Stimulated activated CD8-positive, alpha-beta memory T cell treated with anti-CD3 and anti-CD28 coated beads, Interleukin-12 subunit alpha, Interleukin-12 subunit beta, amount 100 ng/mL, for 24 hours (primary cell): ENCODE measurements at regions not wholly inside any gene's neighbourhood (a gene's known extent, or its start where the extent isn't known, plus 50 kb on each side); places are given as distances from the start of the nearest gene placed in this dataset.
A peak's percentile ranks its signal among the peaks of the same experiment; 100 is the strongest.

Experiments used
- DNase-seq: peaks from one replicate; pipeline ENCODE4 v3.0.0-alpha.2; 2020; ENCODE audit errors: extremely low read depth

DNA sequence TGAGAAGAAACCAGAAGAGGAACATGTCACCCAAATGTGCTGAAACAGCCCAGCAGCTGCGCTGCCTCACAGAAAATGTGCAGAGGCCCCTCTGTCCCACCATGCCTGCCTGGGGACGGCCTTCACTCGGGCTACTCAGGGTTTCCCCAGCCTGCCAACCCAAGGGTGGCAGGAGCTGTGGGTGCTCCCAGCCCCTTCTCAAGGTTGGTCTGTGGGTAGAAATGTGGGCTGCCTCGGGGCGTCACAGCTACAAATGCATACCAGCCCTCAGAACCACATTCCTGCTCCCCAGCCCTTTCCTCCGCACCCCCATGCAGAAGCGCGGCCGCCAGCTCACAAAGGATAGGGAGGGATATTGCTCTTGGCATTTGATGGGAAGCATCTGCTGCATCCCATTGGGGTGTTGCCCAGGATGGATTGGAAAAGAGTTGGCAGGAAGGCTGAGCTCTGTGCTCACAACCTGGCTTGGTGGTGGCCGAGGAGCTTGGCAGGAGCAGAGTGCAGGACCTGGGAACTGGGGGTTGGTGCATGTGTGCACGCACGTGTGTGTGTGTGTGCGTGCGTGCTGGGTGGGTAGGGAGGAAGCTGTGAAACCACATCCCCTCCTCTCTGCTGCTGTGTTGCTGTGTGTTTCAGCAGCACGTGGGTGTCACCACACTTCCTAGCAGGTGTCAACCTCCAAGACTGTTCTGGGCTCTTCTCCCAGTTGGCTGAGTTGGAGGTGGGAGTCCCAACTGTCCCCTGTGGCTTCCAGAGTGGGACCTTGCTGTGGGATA lies 304.4 kb downstream of the SEC14L1 start:
- DNase-seq: peak; percentile 64

DNA sequence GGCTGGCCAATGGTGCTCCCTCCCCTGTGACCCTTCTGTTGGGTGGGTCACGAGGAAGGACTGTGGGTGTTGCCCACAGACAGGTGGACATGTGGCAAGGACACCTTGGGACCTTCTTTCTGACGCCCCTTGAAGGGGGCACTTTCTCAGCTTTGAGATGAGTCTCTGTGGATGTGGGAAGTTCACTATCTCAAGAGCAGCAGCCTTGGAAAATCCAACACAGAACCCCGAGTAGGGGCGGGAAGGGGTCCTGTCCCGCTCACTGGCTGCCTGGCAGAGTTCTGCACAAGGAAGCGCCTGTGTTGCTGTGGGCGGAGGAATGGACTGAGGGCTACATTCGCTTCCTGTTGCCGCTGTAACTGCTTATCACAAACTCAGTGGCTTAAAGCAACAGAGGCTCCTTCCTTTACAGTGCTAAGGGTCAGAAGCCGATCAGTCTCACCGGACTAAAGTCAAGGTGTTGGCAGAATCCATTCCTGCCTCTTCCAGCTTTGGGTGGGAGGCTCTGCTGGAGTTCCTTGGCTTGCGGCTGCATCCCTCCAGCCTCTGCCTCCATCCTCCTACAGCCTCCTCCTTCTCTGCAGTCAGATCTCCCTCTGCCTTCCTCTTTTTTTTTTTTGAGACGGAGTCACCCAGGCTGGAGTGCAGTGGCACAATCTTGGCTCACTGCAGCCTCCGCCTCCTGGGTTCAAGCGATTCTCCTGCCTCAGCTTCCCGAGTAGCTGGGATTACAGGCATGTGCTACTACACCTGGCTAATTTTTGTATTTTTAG lies 305.2 kb downstream of the SEC14L1 start:
- no peak for DNase-seq

DNA sequence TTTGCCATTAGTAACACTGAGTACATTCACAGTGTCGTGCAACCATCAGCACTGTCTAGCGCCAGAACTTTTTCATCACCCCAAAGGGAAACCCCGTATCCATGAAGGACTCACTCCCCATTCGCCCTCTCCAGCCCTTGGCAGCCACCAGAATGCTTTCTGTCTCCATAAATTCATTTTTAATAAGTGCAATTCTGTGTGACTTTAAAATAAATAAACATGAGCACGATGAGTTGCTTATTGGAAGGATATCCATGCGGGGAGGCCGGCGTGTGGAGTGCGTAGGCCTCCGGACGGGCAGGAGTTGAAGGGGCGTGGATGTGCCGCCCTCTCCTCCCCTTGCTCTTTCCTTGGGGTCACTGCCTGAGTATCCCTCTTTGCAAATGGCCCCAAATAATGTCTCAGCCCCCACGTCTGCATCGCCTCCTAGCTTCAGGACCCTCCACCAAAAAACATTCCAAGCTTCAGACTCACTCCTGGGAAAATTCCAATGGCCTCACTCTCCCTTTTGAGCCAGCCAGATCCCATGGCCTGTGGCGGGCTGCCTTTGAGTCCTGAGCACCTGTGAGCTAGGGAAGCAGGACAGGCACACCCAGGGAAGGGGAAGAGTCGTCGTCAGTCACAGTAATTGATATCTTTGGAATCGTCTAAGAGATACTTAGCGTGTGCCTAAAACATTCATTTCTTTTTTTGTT lies 306.3 kb downstream of the SEC14L1 start:
- no peak for DNase-seq

DNA sequence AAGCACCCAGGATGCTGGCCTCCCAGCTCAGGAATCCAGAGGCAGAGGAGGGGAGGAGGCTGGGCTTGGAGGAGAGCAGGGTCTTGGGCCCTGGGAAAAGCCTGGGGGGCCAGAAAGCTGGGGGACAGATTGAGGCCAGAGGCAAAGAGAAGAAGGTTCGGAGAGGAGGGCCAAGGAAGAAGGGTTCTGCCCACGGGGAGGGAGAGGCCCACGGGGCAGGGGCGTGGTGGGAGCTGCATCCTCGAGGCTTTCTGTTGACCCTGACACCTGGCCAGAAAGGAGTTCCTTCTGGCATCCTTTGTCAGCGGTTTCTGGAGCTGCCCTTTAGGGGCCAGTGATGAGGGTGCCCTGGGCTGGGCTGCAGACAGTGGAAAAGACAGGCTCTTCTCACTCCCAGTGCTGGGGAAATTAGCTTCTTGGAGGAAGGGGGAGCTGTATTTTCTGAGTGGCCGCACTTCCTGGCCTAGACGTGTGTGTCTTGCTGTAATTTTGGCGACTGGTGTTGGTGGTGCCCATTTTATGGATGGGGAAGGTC lies 308.7 kb downstream of the SEC14L1 start:
- DNase-seq: no peak

DNA sequence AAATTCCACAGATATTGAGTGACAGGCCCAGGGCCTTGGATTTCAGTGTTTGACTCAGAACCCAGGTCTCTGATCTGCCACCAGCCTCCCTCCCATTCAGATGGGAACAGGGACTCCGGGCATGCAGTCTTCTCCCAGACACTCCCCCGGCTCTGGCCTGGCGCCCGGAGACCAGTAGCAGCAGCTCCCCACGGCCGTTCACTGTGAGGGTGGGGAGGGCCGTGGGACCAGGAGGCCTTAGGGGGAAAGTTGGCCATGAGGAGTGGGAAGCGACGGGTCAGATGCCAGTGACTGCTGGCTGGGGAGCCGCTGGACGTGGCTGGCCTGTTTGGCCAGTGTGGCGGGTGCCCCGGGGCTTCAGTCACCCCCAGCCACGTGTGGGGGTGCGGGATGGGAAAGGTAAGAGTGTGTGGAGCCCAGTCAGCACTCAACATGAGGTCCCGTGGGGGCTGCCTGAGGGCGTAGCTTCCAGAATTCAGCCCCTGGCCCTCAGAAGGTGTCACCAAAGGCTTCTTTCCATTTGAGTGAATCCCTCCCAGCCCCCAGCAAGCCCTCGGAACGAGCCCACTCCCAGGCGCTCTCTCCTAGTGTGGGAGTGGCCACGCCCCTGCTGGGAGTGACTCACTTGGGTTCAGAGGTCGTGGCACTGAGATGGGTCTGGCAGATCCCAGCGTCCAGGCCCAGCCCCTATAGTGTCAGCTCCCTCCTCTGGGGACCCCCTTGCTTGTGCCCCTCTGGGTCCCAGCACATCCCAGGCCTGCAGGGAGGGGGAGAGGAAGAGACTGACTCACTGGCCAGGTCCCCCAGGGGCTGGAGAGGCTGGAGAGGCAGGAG lies 309.4 kb downstream of the SEC14L1 start:
- no peak for DNase-seq

GRCh38 chr17:77450742-77451244 lies 310.0 kb downstream of the SEC14L1 start:
- DNase-seq: no peak

GRCh38 chr17:77451245-77451893 lies 310.6 kb downstream of the SEC14L1 start:
- no peak for DNase-seq

- no peak for DNase-seq
Observed at GRCh38 chr17:77451894-77452852, 311.4 kb downstream of the SEC14L1 start.

DNA sequence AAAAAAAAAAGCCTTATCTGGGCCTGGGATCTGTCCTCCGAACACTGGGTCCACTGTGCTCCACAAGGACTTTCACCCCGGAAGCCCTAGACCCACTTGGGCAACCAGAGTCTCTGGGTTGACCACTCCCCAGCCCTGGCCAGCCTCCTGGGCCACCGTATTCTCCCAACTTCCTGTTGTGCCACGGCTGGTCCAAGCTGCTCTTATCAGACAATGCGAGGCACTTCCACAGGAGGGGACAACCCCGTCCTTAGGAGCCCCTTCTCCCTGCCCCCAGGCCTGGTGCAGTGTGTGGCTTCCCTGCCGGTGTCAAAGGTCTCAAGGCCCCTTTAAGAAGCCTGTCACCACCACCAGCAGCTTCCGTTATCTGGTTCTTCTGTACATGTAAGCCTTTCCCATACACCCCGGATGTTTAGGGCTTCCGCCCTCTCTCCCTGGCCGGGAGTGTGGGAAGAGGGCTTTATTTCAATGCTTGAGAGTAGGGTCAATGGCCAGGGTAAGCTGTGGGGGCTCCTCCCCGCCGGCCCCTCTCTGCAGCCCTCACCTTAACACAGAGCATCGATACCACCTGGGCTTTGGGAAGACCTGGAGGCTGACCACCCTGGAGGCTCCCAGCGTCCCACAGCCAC lies 313.0 kb downstream of the SEC14L1 start:
- no peak for DNase-seq

- no peak for DNase-seq
Observed at GRCh38 chr17:77454242-77455095, 313.7 kb downstream of the SEC14L1 start.

DNA sequence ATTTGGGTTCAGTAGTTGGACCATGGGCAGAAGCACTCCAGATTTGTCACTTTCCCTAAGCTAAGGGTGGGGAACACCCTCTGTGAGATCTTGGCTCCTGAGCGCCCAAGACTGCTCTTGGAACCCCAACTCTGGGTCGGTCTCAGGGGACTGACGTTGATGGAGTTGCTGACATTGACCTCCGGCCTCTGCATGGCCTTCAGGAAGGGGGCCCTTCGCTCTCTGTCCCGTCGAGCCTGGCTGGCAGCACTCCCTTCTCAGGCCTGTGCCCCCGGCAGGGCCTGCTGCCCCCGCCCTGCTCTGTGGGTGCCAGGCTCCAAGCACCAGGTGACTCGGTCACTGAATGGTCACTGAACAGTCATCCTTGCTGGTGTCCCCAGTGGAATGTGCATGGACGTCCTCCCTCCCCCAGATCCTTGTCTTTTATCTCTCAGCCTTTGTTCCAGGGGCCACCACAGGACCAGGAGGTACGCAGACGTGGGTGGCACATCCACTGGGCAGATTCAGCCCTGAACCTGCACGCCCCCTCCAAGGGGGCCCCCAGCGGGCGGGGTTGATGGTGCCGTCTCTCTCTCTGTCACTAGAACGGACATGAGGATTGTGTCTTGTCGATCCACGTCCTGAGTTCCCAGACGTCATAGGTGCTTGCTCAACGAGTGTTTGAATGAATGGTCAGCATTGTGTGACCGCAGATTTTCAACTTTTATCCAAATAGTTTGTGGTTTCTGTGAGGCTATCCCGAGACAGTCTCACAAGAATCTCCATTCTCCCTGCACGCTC lies 314.5 kb downstream of the SEC14L1 start:
- no peak for DNase-seq

DNA sequence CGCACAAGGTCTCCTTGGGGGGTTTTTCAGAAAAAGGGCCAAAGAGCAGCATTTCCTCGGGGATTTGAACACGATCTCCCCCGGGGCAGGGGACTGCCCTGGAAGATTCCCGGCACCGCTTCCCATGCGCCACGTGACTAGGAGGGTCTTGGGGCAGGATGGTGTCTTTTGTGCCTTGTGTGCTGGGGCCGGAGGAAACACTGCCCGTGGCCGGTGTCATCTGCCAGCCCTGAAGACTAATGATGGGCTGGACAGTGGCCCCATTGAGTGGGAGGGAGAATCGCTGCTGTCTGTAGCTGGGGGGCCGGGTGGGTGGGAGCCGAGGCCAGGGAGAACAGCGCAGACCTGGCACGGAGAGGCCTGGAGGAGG lies 315.1 kb downstream of the SEC14L1 start:
- no peak for DNase-seq

DNA sequence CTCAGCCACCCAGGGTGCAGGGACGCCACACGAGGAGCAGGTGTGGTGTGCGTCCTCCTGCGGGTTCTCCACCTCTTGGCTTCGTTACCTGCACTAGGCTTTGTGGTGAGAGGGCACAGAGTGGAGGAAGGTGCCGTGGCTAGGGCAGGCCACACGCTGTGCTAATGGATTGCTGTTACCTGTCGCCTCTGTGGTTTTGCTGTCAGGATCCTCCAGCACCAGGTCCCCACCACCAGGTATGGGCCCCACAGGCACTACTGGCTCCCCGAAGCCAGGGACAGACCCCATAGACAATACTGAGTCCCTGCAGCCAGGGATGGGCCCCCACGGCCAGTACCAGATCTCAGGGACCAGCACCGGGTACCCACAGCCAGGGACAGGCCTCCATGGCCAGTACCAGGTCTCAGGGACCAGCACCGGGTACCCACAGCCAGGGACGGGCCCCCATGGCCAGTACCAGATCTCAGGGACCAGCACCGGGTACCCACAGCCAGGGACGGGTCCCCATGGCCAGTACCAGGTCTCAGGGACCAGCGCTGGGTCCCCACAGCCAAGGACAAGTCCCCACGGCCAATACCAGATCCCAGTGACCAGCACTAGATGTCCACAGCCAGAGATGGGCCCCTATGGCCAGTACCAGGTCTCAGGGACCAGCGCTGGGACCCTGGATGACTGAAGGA lies 315.6 kb downstream of the SEC14L1 start:
- no peak for DNase-seq

- no peak for DNase-seq
Observed at GRCh38 chr17:77456951-77457548, 316.3 kb downstream of the SEC14L1 start.

- no peak for DNase-seq
Observed at GRCh38 chr17:77457572-77458201, 316.9 kb downstream of the SEC14L1 start.
